Tibial nerve (tissue), 4 donors: ENCODE measurements at regions not wholly inside any gene's neighbourhood (a gene's known extent, or its start where the extent isn't known, plus 50 kb on each side); places are given as distances from the start of the nearest gene placed in this dataset.

Experiments used
- DNase-seq, 2 donors: peaks; one replicate each; pipeline ENCODE4 v3.0.0-alpha.2; 2019; ENCODE audit warnings: low spot score in 2 of 2
- H3K27ac ChIP-seq, 4 donors: fragments of 200-600 bp; sonication (generic) in 3 of 4; one replicate each; pipeline ENCODE4 v1.5.1; 2017 to 2019; ENCODE audit warnings: mild to moderate bottlenecking in 1 of 4
- H3K27me3 ChIP-seq, 2 donors: fragments of 200-600 bp; sonication (generic) in 1 of 2; one replicate each; pipeline versions ENCODE4 v1.5.1 to v1.6.0; 2017 to 2019
- H3K36me3 ChIP-seq, 3 donors: fragments of 200-600 bp; sonication (generic); one replicate each; pipeline ENCODE4 v1.5.1; 2018 to 2019
- H3K4me1 ChIP-seq, 4 donors: fragments of 200-600 bp; sonication (generic) in 3 of 4; one replicate each; pipeline ENCODE4 v1.5.1; 2017 to 2019
- H3K4me3 ChIP-seq, 4 donors: fragments of 200-600 bp; sonication (generic) in 3 of 4; one replicate each; pipeline ENCODE4 v1.5.1; 2017 to 2019; ENCODE audit warnings: mild to moderate bottlenecking in 1 of 4, moderate library complexity in 1 of 4
- H3K9me3 ChIP-seq, 4 donors: fragments of 200-600 bp; sonication (generic) in 3 of 4; one replicate each; pipeline ENCODE4 v1.5.1; 2017 to 2019
- CTCF ChIP-seq, 5 experiments: fragments of 200-600 bp in 3 of 5; fragments of 450-650 bp in 2 of 5; sonication (generic) in 3 of 5; IDR thresholded peaks; one replicate each; pipeline ENCODE4 v1.5.1; 2016 to 2019; ENCODE audit warnings: antibody characterized with exemption in 5 of 5, mild to moderate bottlenecking in 3 of 5, moderate library complexity in 2 of 5
- EP300 ChIP-seq, 2 donors: sonication (generic); formaldehyde crosslinking; IDR thresholded peaks; one replicate each; pipeline ENCODE4 v1.6.1; 2017; ENCODE audit warnings: antibody characterized with exemption in 2 of 2, mild to moderate bottlenecking in 1 of 2
- POLR2A ChIP-seq, 2 donors: fragments of 450-650 bp; IDR thresholded peaks; one replicate each; pipeline ENCODE4 v1.6.1; 2017; ENCODE audit warnings: antibody characterized with exemption in 2 of 2, mild to moderate bottlenecking in 2 of 2, moderate library complexity in 2 of 2
- WGBS, 2 donors: methylation state at CpG; one replicate each; pipeline ENCODE4 v1.1.5; 2018; 5-methylcytosine and 5-hydroxymethylcytosine counted together

DNA sequence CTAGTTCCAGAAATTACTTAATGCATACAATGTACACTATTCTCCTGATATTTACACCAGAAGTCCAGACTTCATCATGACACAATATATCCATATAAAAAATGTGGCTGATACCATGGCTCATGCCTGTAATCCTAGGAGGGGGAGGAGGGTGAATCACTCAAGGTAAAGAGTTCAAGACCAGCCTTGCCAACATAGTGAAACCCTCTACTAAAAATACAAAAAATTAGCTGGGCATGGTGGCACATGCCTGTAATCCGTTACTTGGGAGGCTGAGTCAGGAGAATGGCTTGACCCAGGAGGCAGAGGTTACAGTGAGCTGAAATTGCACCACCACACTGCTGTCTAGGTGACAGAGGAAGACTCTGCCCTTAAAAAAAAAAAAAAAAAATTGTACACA lies 192.5 kb upstream of the HSFY2 start:
- no peak overlapping the region for H3K4me3 ChIP-seq
- DNase-seq = no peak
- H3K9me3 ChIP-seq = peaks cover 0 to 24% (median 0%) of the 10 kb centered on the region in 4 donors
- WGBS, 2 donors = 100% methylated on average over 1 of the region's 1 CpG; no CpG with 5 or more reads in 1 of the 2 donors
- no peak overlapping the region for H3K27ac ChIP-seq
- no peaks in the 10 kb centered on the region for H3K27me3 ChIP-seq
- no peaks in the 10 kb centered on the region for H3K4me1 ChIP-seq
- no peaks in the 10 kb centered on the region for H3K36me3 ChIP-seq
- TF ChIP-seq POLR2A (IDR thresholded peaks at IDR 0.05) (no peak), CTCF (IDR thresholded peaks at IDR 0.05) (no peak), EP300 (IDR thresholded peaks at IDR 0.05) (no peak)

GRCh38 chrY:18958846-18959245 lies 185.3 kb upstream of the HSFY2 start:
- no peak for DNase-seq
- WGBS, 2 donors = 48% methylated on average over 3 of the region's 4 CpGs; no CpG with 5 or more reads in 1 of the 2 donors
- no peaks in the 10 kb centered on the region for H3K27me3 ChIP-seq

GRCh38 chrY:18951657-18952435 lies 178.3 kb upstream of the HSFY2 start:
- no peak overlapping the region for H3K27ac ChIP-seq
- 80% methylated on average over 7 of the region's 7 CpGs; no CpG with 5 or more reads in 1 of the 2 donors for WGBS, 2 donors
- peaks cover 0 to 7% (median 0%) of the 10 kb centered on the region in 4 donors for H3K9me3 ChIP-seq
- no peak for DNase-seq
- no peak overlapping the region for H3K4me3 ChIP-seq
- H3K36me3 ChIP-seq = no peaks in the 10 kb centered on the region
- TF ChIP-seq CTCF (IDR thresholded peaks at IDR 0.05) (no peak), EP300 (IDR thresholded peaks at IDR 0.05) (no peak), POLR2A (IDR thresholded peaks at IDR 0.05) (no peak)
- H3K27me3 ChIP-seq = no peaks in the 10 kb centered on the region
- no peaks in the 10 kb centered on the region for H3K4me1 ChIP-seq

More at GRCh38 chrY:18958846-18959245, 185.3 kb upstream of the HSFY2 start:
- H3K9me3 ChIP-seq = peaks cover 0 to 15% (median 0%) of the 10 kb centered on the region in 4 donors
- H3K4me1 ChIP-seq = no peaks in the 10 kb centered on the region
- no peak for TF ChIP-seq POLR2A (IDR thresholded peaks at IDR 0.05)
- TF ChIP-seq EP300 (IDR thresholded peaks at IDR 0.05) = no peak
- no peak for TF ChIP-seq CTCF (IDR thresholded peaks at IDR 0.05)
- H3K27ac ChIP-seq = no peak overlapping the region
- no peaks in the 10 kb centered on the region for H3K36me3 ChIP-seq
- no peak overlapping the region for H3K4me3 ChIP-seq

DNA sequence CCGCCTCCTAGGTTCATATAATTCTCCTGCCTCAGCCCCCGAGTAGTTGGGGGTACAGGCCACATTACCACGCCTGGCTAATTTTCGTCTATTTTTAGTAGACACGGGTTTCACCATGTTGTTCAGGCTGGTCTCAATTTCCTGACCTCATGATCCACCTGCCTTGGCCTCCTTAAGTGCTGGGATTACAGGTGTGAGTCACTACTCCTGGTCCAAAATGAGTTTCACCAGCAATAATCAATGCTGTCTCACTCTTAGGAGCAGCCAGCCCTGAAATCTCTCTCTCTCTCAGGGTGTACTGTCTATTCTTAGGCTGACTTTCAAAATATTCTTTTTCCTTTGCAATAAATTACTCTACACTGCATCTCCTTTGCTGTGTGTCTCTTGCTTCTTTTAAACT lies 177.5 kb upstream of the HSFY2 start:
- no peaks in the 10 kb centered on the region for H3K36me3 ChIP-seq
- no peaks in the 10 kb centered on the region for H3K4me1 ChIP-seq
- H3K27me3 ChIP-seq = no peaks in the 10 kb centered on the region
- DNase-seq = no peak
- H3K9me3 ChIP-seq = peaks cover 0 to 7% (median 0%) of the 10 kb centered on the region in 4 donors
- H3K4me3 ChIP-seq = no peak overlapping the region
- 79% methylated on average over 5 of the region's 5 CpGs; no CpG with 5 or more reads in 1 of the 2 donors for WGBS, 2 donors
- H3K27ac ChIP-seq = no peak overlapping the region
- TF ChIP-seq CTCF (IDR thresholded peaks at IDR 0.05) = no peak
- no peak for TF ChIP-seq POLR2A (IDR thresholded peaks at IDR 0.05)
- TF ChIP-seq EP300 (IDR thresholded peaks at IDR 0.05) = no peak

GRCh38 chrY:18936831-18937230 lies 163.3 kb upstream of the HSFY2 start:
- no peaks in the 10 kb centered on the region for H3K36me3 ChIP-seq
- no peaks in the 10 kb centered on the region for H3K27me3 ChIP-seq
- no peaks in the 10 kb centered on the region for H3K9me3 ChIP-seq
- no peaks in the 10 kb centered on the region for H3K4me1 ChIP-seq
- no peak for DNase-seq
- no peak overlapping the region for H3K4me3 ChIP-seq
- TF ChIP-seq CTCF (IDR thresholded peaks at IDR 0.05) = no peak
- TF ChIP-seq POLR2A (IDR thresholded peaks at IDR 0.05) = no peak
- TF ChIP-seq EP300 (IDR thresholded peaks at IDR 0.05) = no peak
- H3K27ac ChIP-seq = no peak overlapping the region
